Chondrocyte (in vitro differentiated cells): ENCODE measurements at regions not wholly inside any gene's neighbourhood (a gene's known extent, or its start where the extent isn't known, plus 50 kb on each side); places are given as distances from the start of the nearest gene placed in this dataset.
A peak's percentile ranks its signal among the peaks of the same experiment; 100 is the strongest.

Source experiments
- DNase-seq: peaks from one replicate; pipeline ENCODE4 v3.0.0; 2021; ENCODE audit warnings: mixed read lengths, low spot score
- H3K27ac Mint-ChIP-seq: one replicate; pipeline ENCODE4 v1.8.0; 2021; ENCODE audit warnings: mild to moderate bottlenecking, moderate library complexity, mixed read lengths; ENCODE audit not compliant: unreplicated experiment
- H3K27me3 Mint-ChIP-seq: 2 replicates; pipeline ENCODE4 v1.8.0; 2021; ENCODE audit warnings: low read depth, mixed read lengths
- H3K36me3 Mint-ChIP-seq: 2 replicates; pipeline ENCODE4 v1.8.0; 2021; ENCODE audit warnings: low read depth, mixed read lengths
- H3K4me1 Mint-ChIP-seq: 2 replicates; pipeline ENCODE4 v1.8.0; 2021; ENCODE audit warnings: low read depth, mild to moderate bottlenecking, mixed read lengths
- H3K4me3 Mint-ChIP-seq: one replicate; pipeline ENCODE4 v1.8.0; 2021; ENCODE audit warnings: mild to moderate bottlenecking, moderate library complexity, mixed read lengths; ENCODE audit not compliant: unreplicated experiment
- H3K9me3 Mint-ChIP-seq: 2 replicates; pipeline ENCODE4 v1.8.0; 2021; ENCODE audit warnings: low read depth, mixed read lengths
- TF ChIP-seq, protein P1 (sequence below): fragments of 200-600 bp; sonication (generic); IDR thresholded peaks from 2 replicates; pipeline ENCODE4 v1.5.0; 2021; ENCODE audit warnings: antibody characterized with exemption, mild to moderate bottlenecking, moderate library complexity

DNA sequence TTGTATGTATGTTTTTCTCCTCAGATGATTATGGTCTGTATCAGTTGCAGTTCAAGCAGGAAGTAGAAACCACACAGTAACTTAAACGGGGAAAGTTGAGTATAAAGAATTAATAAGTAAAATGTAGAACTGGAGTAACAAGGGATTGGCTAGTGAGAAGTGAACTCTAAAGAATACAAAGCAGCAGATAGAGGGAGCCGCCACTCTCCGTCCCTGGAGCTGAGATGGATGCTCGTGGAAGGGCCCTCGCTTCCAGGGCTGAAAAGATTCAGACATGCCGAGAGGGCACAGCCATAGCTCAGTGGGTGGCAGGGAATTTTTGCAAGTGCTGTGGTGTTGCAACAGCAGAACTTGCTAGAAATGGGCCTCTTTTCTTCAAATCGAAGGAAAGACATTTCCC lies 155.8 kb downstream of the COL6A3 start:
- no peaks in the 10 kb centered on the region for H3K27me3 Mint-ChIP-seq
- H3K4me3 Mint-ChIP-seq = no peak overlapping the region
- TF ChIP-seq, protein P1, sequence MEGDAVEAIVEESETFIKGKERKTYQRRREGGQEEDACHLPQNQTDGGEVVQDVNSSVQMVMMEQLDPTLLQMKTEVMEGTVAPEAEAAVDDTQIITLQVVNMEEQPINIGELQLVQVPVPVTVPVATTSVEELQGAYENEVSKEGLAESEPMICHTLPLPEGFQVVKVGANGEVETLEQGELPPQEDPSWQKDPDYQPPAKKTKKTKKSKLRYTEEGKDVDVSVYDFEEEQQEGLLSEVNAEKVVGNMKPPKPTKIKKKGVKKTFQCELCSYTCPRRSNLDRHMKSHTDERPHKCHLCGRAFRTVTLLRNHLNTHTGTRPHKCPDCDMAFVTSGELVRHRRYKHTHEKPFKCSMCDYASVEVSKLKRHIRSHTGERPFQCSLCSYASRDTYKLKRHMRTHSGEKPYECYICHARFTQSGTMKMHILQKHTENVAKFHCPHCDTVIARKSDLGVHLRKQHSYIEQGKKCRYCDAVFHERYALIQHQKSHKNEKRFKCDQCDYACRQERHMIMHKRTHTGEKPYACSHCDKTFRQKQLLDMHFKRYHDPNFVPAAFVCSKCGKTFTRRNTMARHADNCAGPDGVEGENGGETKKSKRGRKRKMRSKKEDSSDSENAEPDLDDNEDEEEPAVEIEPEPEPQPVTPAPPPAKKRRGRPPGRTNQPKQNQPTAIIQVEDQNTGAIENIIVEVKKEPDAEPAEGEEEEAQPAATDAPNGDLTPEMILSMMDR = peak; percentile 40
- H3K36me3 Mint-ChIP-seq = no peaks in the 10 kb centered on the region
- H3K4me1 Mint-ChIP-seq = peaks cover 87% of the 10 kb centered on the region
- no peaks in the 10 kb centered on the region for H3K9me3 Mint-ChIP-seq
- H3K27ac Mint-ChIP-seq = peak overlapping the region; percentile 85
- no peak for DNase-seq

DNA sequence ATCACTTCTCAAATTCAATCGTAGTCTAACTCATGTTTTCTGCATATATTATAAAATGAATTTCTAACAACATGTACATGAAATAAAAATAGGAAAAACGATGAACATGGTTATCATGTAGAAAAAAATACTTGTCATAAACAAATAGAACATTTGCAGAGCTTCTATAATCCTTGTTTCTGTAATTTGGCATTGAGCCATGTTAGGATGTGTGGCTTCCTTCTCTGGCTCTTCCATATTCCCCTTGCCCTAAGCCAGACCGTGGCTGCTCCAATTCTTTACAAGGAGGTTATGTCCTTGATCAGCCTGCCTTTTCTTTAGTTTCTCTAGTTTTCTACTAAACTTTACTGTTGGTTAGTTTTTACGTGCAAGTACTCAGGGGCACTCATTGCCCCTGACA lies 155.3 kb downstream of the COL6A3 start:
- no peak overlapping the region for H3K4me3 Mint-ChIP-seq
- no peaks in the 10 kb centered on the region for H3K9me3 Mint-ChIP-seq
- no peaks in the 10 kb centered on the region for H3K27me3 Mint-ChIP-seq
- no peak for DNase-seq
- TF ChIP-seq, protein P1 = no peak
- peak overlapping the region; percentile 73 for H3K27ac Mint-ChIP-seq
- peaks cover 87% of the 10 kb centered on the region for H3K4me1 Mint-ChIP-seq
- H3K36me3 Mint-ChIP-seq = no peaks in the 10 kb centered on the region

DNA sequence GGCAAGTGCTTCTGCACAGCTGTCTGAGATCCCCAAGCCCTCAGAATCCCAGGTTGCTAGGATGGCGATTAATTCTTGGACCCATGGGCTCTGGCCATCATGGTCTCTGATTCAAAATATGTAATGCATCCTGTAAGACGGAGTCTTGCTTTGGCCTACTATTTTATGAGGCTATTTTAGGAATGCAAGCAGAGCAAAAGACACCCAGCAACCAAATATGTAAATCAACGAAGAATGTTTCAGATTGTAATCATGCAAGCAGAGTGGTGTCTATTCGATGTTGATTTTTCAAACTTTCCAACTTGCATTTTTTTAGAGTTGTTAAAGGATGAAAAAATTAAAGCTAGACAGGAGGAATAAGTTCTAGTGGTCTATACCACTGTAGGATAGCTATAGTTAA lies 154.8 kb downstream of the COL6A3 start:
- Mint-ChIP-seq H3K27ac (peak overlapping the region; percentile 73), H3K9me3 (no peaks in the 10 kb centered on the region), H3K4me1 (peaks cover 87% of the 10 kb centered on the region), H3K36me3 (no peaks in the 10 kb centered on the region), H3K4me3 (no peak overlapping the region), H3K27me3 (no peaks in the 10 kb centered on the region)
- no peak for DNase-seq
- TF ChIP-seq, protein P1 = no peak

DNA sequence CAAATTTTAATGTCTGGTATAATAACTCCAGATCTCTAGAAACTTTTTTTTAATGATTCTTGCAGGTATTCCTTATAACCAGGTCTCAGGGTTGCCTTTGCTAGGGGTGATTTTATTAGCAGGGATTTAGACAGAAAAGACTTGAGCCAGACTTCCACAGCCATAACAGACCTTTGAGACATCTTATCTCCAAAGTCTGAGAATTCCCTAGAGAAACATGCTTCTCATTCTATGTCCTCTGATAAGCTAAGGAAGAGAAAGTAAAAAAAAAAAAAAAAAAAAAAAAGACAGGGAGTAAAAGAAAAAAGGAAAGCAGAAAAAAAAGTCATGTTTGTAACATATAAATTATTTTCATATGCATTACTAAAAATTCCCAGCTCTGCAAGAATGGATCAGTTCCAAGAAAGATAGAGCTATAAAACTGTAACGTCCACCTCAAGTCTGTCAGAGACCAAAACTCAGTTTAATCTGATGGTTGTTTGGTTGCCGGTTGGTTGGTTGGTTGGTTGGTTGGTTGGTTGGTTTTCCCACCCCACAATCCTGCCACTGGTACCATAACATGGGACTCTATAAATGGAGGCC lies 153.8 kb downstream of the COL6A3 start:
- Mint-ChIP-seq H3K27ac (peak overlapping the region; percentile 65), H3K27me3 (no peaks in the 10 kb centered on the region), H3K4me3 (no peak overlapping the region), H3K36me3 (no peaks in the 10 kb centered on the region), H3K9me3 (no peaks in the 10 kb centered on the region), H3K4me1 (peaks cover 87% of the 10 kb centered on the region)
- no peak for DNase-seq
- TF ChIP-seq, protein P1 = no peak

DNA sequence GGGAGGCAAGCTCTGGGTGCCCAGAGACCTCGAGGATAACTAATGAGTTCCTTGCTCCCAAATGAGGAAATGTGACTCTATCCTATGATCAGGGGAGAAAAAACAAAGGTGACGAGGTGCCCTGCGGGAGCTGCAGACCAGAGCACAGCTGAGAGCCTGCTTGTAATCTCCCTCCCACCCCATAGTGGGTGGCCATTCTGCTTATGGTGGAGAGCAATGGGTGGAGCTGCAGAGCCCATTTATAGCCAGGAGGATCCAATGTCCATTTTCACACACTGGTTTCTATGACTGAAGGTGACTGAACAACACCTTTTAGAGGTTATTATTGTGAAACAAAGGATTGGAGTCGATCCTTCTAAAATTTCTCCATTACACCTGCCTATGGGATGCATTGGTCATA lies 153.3 kb downstream of the COL6A3 start:
- no peaks in the 10 kb centered on the region for H3K27me3 Mint-ChIP-seq
- no peaks in the 10 kb centered on the region for H3K36me3 Mint-ChIP-seq
- TF ChIP-seq, protein P1 = no peak
- DNase-seq = no peak
- H3K4me3 Mint-ChIP-seq = no peak overlapping the region
- H3K27ac Mint-ChIP-seq = no peak overlapping the region
- H3K4me1 Mint-ChIP-seq = peaks cover 81% of the 10 kb centered on the region
- H3K9me3 Mint-ChIP-seq = no peaks in the 10 kb centered on the region
